ENCODE measurements at regions not wholly inside any gene's neighbourhood (a gene's known extent, or its start where the extent isn't known, plus 50 kb on each side); places are given as distances from the start of the nearest gene placed in this dataset.
"Not testable (repeated sequence)": the region's sequence is repeated elsewhere in the genome, so short reads cannot be mapped to it uniquely, and the experiment has no call there.

DNA sequence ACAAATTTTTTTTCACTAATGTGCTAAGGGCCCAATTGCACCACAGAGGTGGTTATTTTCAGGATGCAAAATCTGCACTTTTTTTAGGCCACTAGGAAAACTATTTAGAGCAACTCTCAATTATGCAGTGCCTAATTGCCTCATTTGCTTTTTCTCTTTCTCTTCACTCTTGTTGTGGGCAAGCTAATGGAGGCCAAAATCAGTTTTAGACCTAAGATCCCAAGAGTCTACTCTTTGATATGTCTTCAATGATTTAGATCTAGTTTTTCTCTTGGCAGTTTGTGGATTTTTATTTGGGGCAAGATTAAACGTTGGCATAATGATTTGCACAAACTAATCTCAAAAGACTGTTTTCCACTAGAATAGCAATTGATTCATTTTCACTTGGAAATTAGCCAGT, 1996.9 kb downstream of the LRRC4C start:
- DNase-seq: no peak

DNA sequence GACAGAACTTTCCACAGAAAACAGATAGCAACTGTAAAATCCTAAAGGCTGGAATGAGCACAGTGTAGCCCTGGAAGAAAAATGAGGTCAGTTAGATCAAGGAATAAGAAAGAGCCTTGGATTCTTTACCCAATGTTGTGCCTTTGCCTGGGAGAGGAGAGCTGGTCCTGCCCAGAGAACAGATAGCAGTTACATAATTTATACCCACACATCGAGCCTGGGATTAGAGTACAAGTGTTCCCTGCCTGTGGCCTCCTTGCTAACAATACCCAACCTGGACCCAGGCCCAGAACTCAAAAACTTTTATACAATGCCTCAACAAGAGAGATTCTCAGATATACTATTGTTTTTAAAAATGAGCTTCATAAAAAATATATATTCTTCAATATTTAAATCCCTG, 1998.4 kb downstream of the LRRC4C start:
- no peak for DNase-seq

DNA sequence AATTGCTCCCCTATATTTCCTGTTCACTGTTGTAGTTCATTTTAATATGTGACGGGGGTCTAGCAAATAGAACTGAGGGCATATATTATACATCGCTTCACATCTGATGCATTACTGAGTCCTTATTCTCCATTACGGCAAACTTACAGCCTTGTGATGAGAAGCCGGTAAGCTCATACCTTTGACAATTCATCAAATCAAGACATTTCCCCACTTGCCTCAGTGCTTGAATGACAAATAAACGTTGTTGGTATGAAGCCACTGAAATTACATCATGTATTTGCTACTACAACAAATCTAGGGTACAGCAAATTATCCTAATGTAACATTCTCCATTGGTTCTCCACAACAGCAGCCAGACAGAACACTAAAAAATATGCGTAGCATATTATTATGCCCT, 1999.8 kb downstream of the LRRC4C start:
- no peak for DNase-seq

DNA sequence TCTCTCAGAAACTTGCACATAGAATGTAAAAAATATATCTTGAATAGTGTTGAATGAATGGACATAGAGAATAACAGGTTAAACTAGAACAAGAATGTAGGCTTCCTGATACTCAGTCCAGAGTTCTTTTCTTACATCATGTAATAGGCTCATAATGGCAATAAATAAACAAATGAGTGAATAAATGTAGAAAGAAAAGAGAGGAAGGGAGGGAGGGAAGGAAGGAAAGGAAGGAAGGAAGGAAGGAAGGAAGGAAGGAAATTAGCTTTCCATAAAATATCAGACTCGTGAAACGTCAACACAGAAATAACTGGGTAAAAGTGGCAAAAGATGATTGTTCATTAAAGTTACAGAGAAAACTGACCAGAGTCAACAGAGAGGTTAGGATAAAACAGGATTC, 2001.0 kb downstream of the LRRC4C start:
- DNase-seq: no peak

DNA sequence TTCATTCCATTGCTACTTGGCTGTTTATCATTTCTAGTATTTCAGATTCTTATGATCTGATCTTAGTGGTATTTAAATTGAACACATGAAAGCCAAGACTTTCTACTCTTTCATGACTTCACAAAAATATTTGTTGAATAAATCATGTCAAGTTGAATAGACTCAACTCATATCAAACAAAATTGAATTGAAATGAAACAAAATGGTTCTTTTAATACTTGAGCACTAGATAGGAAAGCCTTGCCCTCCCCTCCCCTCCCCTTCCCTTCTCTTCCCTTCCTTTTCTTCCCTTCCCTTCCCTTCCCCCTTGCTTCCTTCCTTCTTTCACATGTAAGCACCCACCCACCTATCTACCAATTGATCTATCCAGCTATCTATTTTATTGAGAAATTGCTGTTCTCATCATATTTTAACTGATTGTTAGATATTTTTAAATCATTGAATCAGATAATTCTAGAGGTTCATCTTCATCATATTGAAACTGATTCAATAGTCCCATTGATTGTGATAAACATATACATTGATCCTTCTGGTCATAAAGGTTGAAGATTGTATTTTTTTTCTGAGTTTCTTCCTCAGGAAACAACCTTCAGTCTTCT, 2015.9 kb downstream of the LRRC4C start:
- no peak for DNase-seq

DNA sequence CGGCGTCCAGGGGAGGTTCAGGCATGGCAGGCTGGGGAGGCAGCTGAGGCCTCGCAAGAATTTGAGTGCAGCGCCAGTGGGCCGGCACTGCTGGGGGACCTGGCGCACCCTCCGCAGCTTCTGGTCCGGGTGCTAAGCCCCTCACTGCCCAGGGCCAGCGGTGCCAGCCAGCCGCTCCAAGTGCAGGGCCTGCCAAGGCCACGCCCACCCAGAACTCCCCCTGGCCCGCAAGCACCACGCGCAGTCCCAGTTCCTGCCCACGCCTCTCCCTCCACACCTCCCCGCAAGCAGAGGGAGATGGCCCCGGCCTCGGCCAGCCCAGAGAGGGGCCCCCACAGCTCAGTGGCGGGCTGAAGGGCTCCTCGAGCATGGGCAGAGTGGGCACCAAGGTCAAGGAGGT, 2017.3 kb downstream of the LRRC4C start:
- DNase-seq: no peak

DNA sequence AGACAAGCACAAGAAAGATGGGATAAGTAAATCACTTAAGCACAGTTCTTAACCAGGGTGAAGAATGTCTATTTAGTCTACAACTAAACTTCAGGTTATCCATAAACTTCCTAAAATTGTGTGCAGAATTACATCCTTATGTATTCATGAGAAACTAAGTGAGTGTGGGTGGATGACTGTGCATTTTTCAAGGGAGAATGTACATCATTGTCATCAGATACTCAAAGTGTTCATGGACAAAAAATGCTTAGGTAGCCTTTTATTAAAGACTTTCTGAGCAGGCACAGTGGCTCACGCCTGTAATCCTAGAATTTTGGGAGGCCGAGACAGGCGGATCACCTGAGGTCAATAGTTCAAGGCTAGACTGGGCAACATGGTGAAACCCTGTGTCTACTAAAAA, 2023.8 kb downstream of the LRRC4C start:
- no peak for DNase-seq

DNA sequence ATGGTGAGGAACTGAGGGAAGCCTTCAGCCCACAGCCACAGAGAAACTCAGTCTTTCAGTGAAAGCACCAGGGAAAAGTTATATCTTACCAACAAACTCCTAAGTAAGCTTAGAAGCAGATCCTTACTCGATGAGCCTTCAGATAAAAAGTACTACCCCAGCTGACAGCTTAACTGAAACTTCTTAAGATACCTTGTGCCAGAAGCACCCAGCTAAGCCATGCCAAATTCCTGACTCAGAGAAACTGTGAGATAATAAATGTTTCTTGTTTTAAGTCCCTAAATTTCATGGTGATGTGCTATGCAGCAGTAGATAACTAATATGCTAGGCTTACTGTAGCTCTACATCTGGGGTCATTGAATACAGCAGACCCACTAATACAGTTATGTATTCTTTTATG, 2025.0 kb downstream of the LRRC4C start:
- no peak for DNase-seq

DNA sequence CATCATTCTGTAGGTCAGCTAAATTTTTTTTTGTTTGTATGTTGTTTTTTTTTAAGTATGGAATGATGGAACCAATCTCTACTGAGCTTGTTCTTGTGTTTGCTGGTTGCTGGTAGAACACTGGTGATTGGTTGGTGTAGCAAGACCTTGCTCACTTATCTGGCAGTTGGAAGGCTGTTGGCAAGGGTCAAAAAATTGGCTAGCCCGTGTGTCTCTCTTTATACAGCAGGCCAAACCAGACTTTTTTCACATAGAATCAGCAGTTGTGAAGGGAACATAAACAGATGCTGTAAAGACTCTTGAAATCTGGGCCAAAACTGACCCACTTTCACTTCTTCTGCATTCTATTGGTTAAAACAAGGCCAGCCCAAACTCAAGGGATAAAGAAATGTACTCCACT, 2026.5 kb downstream of the LRRC4C start:
- no peak for DNase-seq

DNA sequence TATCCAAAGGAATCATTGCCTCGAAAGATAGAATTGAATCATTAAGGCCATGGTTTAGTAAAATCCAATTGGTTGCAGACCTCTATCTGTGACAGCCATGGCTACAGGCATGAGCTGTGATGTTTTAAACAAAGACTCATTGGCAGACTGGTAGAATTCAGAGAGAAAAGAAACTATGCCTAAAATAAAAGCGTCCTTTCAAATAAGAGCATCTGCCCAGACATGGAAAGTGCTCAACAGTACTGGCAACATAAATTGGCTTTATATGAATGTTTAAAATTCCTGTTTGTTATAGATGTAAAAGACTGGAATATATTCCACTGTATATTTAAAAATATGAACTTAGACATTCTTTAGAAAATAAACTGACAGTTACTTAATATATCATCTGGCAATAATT, 2034.2 kb downstream of the LRRC4C start:
- DNase-seq: no peak

DNA sequence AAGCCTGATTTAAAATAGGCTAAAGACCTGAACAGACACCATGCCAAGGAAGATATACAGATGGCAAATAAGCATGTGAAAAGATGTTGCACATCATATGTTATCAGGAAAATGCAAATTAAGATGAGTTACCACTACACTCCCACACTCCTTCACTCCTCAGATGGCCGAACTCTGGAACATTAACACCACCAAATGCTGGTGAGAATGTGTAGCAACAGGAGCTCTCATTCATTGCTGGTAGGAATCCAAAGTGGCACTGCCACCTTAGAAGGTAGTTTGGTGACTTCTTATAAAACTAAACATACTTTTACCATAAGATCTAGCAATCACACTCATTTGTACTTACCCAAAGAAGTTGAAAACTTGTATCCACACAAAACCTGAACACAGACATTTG, 2047.3 kb downstream of the LRRC4C start:
- DNase-seq: no peak

DNA sequence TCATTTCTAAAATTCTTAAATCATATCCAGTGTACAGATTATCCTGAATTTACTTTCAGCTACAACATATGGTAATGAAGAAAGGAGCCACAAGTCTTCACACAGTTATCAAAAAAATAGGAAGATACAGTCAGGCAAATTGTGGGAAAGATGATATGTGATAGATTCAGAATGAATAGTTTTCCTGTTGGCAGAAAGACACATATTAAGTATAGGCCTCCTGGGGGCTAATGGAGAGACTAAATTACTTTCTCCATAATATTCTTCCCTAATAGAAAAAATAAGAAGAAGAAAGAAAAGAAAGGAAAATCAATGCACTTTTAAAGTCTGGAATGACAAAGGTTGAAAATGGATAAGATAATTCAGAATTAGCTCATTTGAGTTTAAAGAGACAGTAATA, 2073.5 kb downstream of the LRRC4C start:
- DNase-seq: no peak

DNA sequence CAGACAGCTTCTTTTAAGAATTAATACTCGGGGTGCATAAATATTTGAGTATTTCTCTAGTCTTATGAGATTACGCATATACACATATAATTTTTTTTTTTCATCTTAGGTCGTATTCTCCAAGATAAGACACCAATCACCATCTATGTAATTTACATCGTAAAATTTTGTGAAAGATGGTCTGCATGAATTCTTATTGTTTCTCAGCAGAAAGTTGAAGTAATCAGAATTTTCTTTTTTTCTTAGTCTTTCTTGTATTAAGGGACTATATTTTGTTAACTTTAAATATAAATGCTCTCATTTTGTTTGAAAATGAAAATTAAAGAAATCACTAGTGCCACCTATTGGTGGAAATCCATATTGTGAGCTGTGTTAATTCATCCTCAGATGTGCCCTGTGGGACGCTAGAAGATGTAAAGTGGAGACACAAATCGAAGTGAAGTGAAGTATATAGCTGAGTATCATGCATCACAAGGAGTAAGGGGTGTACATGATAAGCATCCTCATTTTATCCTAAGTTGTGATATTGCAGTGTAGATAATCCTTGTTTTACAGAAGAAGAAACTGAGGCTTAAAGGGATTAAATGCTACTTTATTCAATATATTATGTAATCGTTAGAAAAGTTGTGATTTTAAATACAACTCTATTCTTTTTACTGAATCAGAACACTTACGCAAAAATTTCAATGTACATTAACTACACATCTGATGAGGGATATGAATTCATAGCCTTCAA, 2084.3 kb downstream of the LRRC4C start:
- DNase-seq: no peak

DNA sequence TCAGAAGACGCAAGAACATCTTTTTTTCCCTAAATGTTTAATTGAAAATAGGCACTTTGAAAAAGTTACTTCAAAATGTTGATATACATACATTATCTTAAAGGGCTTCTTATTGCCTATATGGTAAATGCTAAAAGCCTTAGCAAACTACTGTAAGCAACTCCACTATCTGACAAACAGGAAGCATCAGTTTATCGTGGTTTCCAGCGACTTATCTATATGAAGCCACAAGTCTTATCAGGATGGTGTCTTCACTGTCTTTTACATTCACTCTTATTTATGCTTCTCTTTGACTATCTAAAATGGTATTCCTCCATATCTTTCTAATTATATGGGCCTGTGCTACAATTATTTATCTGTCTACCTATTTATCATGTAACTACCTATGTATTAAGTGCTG, 2091.9 kb downstream of the LRRC4C start:
- DNase-seq: no peak

DNA sequence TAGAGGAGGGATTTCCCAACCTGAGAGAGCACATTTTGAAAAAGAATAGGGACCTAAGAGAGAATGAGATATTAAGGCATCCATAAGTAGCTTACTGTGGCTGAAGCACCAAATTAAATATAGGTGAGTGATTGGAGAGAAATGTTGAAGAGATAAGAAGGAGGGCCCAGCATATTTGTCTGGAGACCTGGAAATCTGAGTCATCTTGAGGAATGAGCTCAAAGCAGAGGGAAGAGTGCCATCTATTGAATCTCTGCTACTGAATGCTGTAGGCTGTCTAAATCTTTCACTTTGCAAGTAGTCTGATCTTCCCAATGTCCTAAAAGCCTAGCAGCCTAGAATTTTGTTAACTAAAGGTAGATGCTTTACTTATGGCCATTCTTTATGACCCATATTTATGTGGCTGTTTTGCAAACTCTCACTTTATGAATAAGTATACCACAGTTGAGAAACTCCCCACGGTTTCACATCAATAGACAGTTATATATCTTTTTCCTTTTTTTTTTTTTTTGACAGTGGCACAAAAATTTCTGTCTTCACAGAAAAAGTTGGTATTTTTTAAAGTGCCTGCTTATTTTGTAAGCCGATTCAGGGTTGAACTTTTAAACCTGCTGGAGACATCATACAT, 2093.5 kb downstream of the LRRC4C start:
- no peak for DNase-seq

DNA sequence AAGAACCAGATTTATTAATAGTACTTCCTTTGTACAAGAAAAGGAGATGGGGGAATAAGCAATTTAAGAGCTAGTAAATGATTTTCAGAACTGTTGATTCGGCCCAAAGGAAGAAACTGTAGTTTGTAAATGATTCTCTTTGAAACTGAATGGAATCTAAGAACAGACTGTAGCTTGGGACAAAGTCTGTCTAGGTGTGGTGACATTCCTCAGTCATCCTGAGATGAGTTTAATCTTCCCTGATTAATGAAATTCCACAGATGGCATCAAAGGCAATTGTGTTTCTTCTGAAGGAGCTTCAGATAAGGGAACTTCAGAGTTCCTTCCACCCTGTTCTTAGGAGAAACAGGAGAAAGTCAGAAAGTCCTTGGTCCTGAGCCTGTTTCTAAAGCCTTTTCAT, 2095.9 kb downstream of the LRRC4C start:
- DNase-seq: no peak

DNA sequence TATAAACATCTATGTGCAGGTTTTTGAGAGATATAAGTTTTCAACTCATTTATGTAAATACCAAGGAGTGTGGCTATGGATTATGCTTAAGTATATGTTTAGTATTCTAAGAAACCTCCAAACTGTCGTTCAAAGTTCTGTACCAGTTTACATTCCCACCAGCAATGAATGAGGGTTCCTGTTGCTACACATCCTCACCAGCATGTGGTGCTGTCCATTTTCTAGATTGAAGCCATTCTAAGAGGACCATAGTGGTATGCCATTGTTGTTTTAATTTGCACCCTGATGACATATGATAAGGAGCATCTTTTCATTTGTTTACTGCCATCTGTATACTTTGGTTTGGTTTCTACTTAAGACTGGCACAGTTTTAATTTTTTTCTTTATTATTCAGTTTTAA, 2097.9 kb downstream of the LRRC4C start:
- DNase-seq: no peak

DNA sequence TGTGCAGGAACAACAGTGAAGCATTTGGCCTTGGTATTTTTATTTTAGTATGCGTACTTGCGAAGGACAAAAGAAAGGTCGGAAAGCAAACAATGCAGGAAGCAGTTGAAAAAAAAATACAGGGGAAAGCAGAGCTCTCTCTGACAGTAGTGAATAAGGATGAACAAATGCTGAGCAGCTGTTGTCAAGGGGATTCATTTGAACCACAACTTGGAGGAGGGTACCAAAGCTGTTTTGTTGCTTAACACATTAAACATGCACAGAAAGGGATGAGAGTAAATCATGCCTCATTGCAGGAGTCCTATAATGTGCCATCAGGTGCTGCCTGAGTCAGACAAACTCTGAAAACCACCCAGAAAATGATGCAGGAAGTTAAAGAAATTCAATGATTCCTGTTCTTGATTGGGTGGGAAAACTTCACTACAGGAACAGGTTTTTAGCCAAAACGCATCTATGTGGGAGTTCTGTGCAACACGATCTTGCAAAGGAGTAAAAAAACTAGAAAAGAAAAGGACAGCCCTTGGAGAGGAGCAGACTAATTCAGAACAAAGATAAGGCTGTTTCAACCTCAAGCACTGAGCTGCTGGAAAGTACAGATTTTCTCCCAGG, 2113.5 kb downstream of the LRRC4C start:
- no peak for DNase-seq

DNA sequence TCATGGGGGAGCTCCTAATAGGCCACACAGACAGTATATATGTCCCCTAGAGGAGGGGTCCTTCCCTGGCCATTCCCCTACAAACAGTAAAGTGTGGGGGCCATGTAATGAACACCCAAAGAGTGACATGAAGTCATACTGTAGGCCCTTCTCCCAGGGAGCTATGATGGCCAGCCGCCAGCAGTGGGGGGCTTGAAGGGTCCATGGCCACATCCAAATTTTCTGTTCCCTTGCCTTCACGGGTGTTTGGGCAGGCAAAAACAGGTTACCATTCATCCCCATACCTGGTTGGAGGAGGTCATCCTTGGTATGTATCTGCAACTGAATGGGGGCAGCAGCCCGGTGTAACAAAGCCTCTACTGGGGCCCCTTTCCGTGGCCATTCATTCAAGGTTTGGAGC, 2118.0 kb downstream of the LRRC4C start:
- DNase-seq: no peak

DNA sequence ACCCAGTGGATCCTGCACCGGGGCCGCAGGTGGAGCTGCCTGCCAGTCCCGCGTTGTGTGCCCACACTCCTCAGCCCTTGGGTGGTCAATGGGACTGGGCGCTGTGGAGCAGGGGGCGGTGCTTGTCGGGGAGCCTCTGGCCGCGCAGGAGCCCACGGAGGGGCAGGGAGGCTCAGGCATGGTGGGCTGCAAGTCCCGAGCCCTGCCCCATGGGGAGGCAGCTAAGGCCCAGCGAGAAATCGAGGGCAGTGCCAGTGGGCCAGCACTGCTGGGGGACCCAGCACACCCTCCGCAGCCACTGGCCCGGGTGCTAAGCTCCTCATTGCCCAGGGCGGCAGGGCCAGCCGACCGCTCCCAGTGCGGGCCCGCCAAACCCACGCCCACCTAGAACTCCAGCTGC, 2126.4 kb downstream of the LRRC4C start:
- DNase-seq: not testable (repeated sequence)

DNA sequence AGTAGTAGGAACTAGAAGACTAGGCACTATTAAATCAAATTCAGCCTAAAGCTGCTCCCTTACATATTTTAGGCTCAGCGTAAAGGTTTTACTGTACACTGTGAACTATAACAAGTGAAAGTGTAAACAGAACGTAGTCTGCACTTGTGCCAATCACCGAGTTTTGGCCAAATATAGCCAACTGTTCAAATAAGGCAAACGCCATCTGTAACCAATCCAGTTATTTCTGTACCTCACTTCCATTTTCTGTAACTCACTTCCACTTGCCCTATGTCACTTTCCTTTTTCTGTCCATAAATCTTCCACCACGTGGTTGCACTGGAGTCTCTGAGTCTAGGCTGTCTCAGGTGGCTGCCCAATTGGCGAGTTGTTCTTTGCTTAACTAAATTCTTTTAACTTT, 2132.2 kb downstream of the LRRC4C start:
- DNase-seq: no peak

DNA sequence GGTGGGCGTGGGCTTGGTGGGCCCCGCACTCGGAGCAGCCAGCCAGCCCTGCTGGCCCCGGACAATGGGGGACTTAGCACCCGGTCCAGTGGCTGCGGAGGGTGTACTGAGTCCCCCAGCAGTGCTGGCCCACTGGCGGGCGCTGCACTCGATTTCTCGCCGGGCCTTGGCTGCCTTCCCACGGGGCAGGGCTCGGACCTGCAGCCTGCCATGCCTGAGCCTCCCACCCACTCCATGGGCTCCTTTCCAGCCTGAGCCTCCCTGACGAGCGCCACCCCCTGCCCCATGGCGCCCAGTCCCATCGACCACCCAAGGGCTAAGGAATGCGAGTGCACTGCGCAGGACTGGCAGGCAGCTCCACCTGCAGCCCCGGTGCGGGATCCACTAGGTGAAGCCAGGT, 2147.6 kb downstream of the LRRC4C start:
- DNase-seq: not testable (repeated sequence)

DNA sequence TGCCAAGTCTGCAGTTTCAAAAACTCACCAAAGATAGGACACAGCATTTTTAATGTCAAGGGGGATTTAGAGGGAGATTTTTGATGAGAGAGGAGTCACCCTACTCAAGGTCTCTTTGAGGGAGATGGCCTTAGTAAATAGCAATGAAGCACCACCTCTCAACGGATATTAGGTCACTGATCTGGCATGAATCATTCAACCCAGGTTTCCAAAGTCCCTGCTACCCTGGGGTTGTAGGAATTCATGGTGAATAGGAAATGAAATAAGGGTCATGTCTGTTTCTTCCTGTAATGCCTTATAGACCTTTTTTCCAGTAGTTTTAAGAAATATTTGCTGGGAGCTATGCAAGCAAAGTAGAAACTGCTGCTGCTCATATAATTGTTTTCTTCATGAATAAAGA, 2154.9 kb downstream of the LRRC4C start:
- DNase-seq: no peak

DNA sequence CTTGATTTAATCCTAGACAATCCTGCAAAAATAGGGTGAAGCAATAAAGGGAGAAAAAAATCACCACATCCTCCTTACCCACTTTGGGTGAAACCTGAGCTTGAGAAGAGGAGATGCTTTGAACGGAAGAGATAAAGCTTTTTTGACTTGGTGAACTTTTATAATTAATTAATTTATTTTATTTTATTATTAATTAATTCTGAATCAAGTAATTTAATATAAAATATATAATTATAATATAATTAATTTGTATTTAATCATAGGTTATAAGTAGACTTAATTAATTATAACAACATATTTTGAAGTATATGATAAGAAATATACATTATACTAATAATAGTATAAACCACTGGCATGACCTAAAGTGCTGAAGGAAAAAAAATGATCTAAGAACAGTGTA, 2164.8 kb downstream of the LRRC4C start:
- DNase-seq: no peak
